ENCODE measurements at regions not wholly inside any gene's neighbourhood (a gene's known extent, or its start where the extent isn't known, plus 50 kb on each side); places are given as distances from the start of the nearest gene placed in this dataset.
"Not testable (repeated sequence)": the region's sequence is repeated elsewhere in the genome, so short reads cannot be mapped to it uniquely, and the experiment has no call there.

GRCh38 chr5:50590444-50591189 lies 75.8 kb upstream of the PARP8 start:
- not testable (repeated sequence) for DNase-seq

DNA sequence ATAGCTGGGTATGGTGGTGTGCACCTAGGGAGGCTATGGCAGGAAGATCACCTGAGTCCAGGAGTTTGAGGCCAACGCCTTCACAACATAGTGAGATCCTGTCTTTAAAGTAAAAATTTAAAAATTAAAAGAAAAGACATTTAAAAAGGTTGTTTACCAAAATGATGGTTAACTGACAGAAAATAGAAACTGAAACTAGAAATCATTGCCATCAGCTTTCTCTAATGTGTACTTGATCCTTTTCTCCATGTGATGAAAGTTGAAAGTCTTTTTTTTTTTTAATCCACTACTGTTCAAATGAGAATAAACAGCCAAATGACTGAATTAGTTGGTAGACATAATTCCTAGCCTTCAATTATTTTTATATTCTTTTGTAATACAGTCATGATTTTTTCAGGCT lies 75.1 kb upstream of the PARP8 start:
- not testable (repeated sequence) for DNase-seq

DNA sequence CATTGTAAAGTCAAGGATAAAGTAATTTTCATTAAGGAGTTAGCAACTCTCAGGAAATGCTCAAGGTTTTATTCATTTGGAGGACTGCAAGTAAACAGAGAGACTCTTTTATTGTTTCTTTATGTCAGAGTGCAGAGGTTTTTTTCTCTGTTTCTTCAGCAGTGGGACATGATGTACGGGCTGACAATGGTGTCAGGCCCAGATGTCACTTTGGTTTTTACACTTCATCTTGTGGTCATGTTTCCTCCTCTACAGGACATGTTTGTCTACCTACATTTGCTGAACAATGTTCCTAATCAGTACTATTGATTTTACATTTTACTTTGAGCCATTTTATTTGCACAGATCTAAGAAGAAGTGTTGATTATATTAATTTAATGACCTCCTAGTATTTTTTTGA lies 72.8 kb upstream of the PARP8 start:
- no peak for DNase-seq

DNA sequence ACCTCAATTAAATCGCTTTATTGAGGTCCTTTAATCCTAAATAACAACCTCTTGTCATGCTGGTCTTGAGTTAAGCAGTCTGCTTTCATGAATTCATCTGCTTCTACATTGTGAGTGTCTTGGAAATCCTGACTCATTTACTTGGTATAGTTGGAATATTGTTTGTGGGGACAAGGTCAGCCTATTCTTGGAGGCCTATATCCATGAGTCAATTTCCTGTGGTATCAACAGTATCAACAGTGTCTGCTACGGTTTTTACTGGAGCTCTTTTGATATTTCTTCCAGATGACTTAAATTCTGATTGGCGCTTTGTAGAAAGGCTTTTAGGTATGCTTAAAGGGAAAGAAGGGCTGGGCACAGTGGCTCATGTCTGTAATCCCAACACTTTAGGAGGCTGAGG lies 71.2 kb upstream of the PARP8 start:
- DNase-seq: no peak

DNA sequence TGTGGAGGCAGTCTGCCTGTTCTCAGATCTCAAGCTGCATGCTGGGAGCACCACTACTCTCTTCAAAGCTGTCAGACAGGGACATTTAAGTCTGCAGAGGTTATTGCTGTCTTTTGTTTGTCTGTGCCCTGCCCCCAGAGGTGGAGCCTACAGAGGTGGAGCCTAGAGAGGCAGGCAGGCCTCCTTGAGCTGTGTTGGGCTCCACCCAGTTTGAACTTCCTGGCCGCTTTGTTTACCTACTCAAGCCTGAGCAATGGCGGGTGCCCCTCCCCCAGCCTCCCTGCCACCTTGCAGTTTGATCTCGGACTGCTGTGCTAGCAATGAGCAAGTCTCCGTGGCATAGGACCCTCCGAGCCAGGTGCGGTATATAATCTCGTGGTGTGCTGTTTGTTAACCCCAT lies 64.9 kb upstream of the PARP8 start:
- DNase-seq: not testable (repeated sequence)

DNA sequence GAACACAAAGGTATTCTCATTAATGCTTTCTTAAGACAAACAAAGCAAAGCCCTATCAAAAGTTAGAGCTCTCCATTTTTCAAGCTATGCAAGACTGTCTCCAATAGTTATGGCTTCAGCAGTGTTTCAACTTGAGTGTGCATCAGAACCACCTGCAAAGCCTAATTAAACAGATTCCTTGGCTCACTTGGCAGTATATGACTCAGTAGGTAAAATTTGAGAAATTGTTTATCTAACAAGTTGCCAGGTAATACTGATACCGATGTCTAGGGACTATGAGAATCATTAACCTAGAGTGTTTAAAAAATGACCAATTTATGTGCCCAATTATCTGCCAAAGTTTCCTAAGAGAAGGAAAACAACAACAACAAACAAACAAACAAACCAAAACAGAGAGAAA lies 60.3 kb upstream of the PARP8 start:
- DNase-seq: no peak

- DNase-seq: not testable (repeated sequence)
These were observed 59.0 kb upstream of the PARP8 start for GRCh38 chr5:50607456-50607855.

GRCh38 chr5:50607953-50608705 lies 58.3 kb upstream of the PARP8 start:
- DNase-seq: not testable (repeated sequence)

DNA sequence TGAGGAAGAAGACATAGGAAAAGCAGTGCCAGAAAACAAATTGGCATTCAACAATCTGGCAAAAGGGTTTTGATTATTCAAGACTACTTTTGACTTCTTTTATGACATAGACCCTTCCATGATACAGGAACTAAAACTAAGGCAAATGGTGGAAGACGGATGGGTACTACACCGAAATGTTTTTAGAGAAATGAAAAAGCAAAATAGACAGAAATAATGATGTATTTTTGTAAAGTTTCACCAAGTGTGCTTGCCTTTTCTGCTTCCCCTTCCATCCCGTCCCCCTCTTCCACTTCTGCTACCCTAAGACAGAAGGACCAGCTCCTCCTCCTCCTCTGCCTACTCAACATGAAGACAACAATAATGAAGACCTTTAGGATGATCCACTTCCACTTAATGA lies 53.4 kb upstream of the PARP8 start:
- DNase-seq: not testable (repeated sequence)
